CD14-positive monocyte (primary cell): ENCODE measurements at regions not wholly inside any gene's neighbourhood (a gene's known extent, or its start where the extent isn't known, plus 50 kb on each side); places are given as distances from the start of the nearest gene placed in this dataset.
A peak's percentile ranks its signal among the peaks of the same experiment; 100 is the strongest.

Experiments used
- DNase-seq, 3 donors: peaks; one replicate each; pipeline ENCODE4 v3.0.0-alpha.2; 2011 to 2022
- H2AFZ ChIP-seq: 2 replicates; pipeline ENCODE4 v1.6.0; 2012; ENCODE audit warnings: mild to moderate bottlenecking, low read depth, low read length, inconsistent platforms; ENCODE audit not compliant: insufficient read depth, poor library complexity, severe bottlenecking
- H3K27ac ChIP-seq, 2 donors: 1 replicate in 1 of 2; 2 replicates in 1 of 2; pipeline ENCODE4 v1.5.1; 2012 to 2013; ENCODE audit warnings: low read length in 2 of 2, control low read depth in 1 of 2, inconsistent platforms in 1 of 2, low read depth in 1 of 2, mild to moderate bottlenecking in 1 of 2
- H3K27me3 ChIP-seq, 2 donors: one replicate each; pipeline versions ENCODE4 v1.6.0 to v1.6.1; 2011 to 2013; ENCODE audit warnings: low read length in 2 of 2; ENCODE audit not compliant: control insufficient read depth in 2 of 2, insufficient read depth in 2 of 2
- H3K36me3 ChIP-seq, 2 donors: replicated peaks in 1 of 2; 1 replicate in 1 of 2; 2 replicates in 1 of 2; pipeline versions ENCODE4 v1.5.1 to v1.6.1; 2012 to 2013; ENCODE audit warnings: low read length in 2 of 2, control low read depth in 1 of 2, inconsistent platforms in 1 of 2, mild to moderate bottlenecking in 1 of 2; ENCODE audit not compliant: insufficient read depth in 2 of 2, control insufficient read depth in 1 of 2
- H3K4me1 ChIP-seq, 2 donors: 1 replicate in 1 of 2; 2 replicates in 1 of 2; pipeline versions ENCODE4 v1.5.1 to v1.6.1; 2012 to 2013; ENCODE audit warnings: low read length in 2 of 2, control low read depth in 1 of 2, inconsistent platforms in 1 of 2, mild to moderate bottlenecking in 1 of 2, moderate library complexity in 1 of 2; ENCODE audit not compliant: insufficient read depth in 2 of 2, control insufficient read depth in 1 of 2
- H3K4me2 ChIP-seq: replicated peaks from 2 replicates; pipeline ENCODE3; 2012; ENCODE audit warnings: low read length, moderate library complexity, mild to moderate bottlenecking; ENCODE audit not compliant: poor library complexity, severe bottlenecking; ENCODE audit errors: extremely low read depth
- H3K4me3 ChIP-seq, 3 experiments: fragments of 200-600 bp in 1 of 3; sonication (generic) in 1 of 3; replicated peaks in 1 of 3; 1 replicate in 2 of 3; 2 replicates in 1 of 3; pipeline ENCODE4 v1.5.1; 2011 to 2013; ENCODE audit warnings: low read length in 3 of 3, mild to moderate bottlenecking in 3 of 3, control low read depth in 2 of 3, low read depth in 2 of 3, inconsistent platforms in 1 of 3, moderate library complexity in 1 of 3
- H3K79me2 ChIP-seq: 2 replicates; pipeline ENCODE4 v1.6.0; 2012; ENCODE audit warnings: mild to moderate bottlenecking, control low read depth, inconsistent platforms, low read length, moderate library complexity; ENCODE audit not compliant: insufficient read depth
- H3K9ac ChIP-seq: 2 replicates; pipeline ENCODE4 v1.6.0; 2017; ENCODE audit warnings: low read length, mild to moderate bottlenecking; ENCODE audit not compliant: insufficient read depth, poor library complexity, severe bottlenecking
- H3K9me3 ChIP-seq, 2 donors: replicated peaks in 1 of 2; 1 replicate in 1 of 2; 2 replicates in 1 of 2; pipeline versions ENCODE4 v1.5.1 to v1.6.1; 2012 to 2013; ENCODE audit warnings: low read length in 2 of 2, control low read depth in 1 of 2; ENCODE audit not compliant: control insufficient read depth in 1 of 2, insufficient read depth in 1 of 2
- H4K20me1 ChIP-seq: 2 replicates; pipeline ENCODE4 v1.6.0; 2012; ENCODE audit warnings: mild to moderate bottlenecking, low read length, control low read depth, moderate library complexity; ENCODE audit not compliant: insufficient read depth
- H3K27ac Mint-ChIP-seq, 7 donors: one replicate each; pipeline ENCODE4 v1.8.0; 2020; ENCODE audit warnings: mild to moderate bottlenecking in 7 of 7, mixed read lengths in 7 of 7, moderate library complexity in 6 of 7, inconsistent platforms in 2 of 7
- H3K27me3 Mint-ChIP-seq, 3 donors: one replicate each; pipeline ENCODE4 v1.8.0; 2021 to 2022; ENCODE audit warnings: low read depth in 3 of 3, mild to moderate bottlenecking in 3 of 3, mixed read lengths in 3 of 3, moderate library complexity in 3 of 3, inconsistent platforms in 1 of 3
- H3K36me3 Mint-ChIP-seq, 2 donors: one replicate each; pipeline ENCODE4 v1.8.0; 2020; ENCODE audit warnings: mixed read lengths in 2 of 2, inconsistent platforms in 1 of 2, mild to moderate bottlenecking in 1 of 2
- H3K4me1 Mint-ChIP-seq: one replicate; pipeline ENCODE4 v1.8.0; 2020; ENCODE audit warnings: mild to moderate bottlenecking, mixed read lengths
- H3K4me3 Mint-ChIP-seq, 2 donors: one replicate each; pipeline ENCODE4 v1.8.0; 2020; ENCODE audit warnings: mild to moderate bottlenecking in 2 of 2, mixed read lengths in 2 of 2, moderate library complexity in 1 of 2
- H3K9me3 Mint-ChIP-seq, 7 donors: one replicate each; pipeline ENCODE4 v1.8.0; 2020 to 2022; ENCODE audit warnings: mixed read lengths in 7 of 7, mild to moderate bottlenecking in 6 of 7, moderate library complexity in 6 of 7, inconsistent platforms in 2 of 7
- CTCF ChIP-seq: fragments of 200-600 bp; IDR thresholded peaks from one replicate; pipeline ENCODE4 v1.8.0; 2022; ENCODE audit warnings: antibody characterized with exemption, mild to moderate bottlenecking
- WGBS: methylation state at CpG from one replicate; pipeline ENCODE4 v1.1.5; 2013; ENCODE audit warnings: missing lambda C conversion rate; ENCODE audit not compliant: insufficient coverage; 5-methylcytosine and 5-hydroxymethylcytosine counted together
- intact Hi-C, 2 donors: fragments of 100-400 bp; cut with micrococcal nuclease; formaldehyde crosslinking; loops; one replicate each; pipeline versions ENCODE4 v1.15.0 to v1.15.1; 2023

- H3K36me3 ChIP-seq: no peaks in the 10 kb centered on the region
- TF ChIP-seq CTCF: no peak
- 82% methylated on average over 8 of the region's 16 CpGs for WGBS
- H3K4me2 ChIP-seq: no peak overlapping the region
- no peaks in the 10 kb centered on the region for H3K79me2 ChIP-seq
- intact Hi-C loops: no loop called here
- H3K4me3 ChIP-seq: no peak overlapping the region
- H3K4me1 Mint-ChIP-seq: peaks cover 32% of the 10 kb centered on the region
- peaks cover 0 to 9% (median 1%) of the 10 kb centered on the region in 3 donors for H3K27me3 Mint-ChIP-seq
- H3K27ac Mint-ChIP-seq: peak overlapping the region in 2 of 7 donors; percentile 60 to 68
- peaks cover 0 to 4% of the 10 kb centered on the region in 2 donors for H3K36me3 Mint-ChIP-seq
- H2AFZ ChIP-seq: no peak overlapping the region
- H3K27ac ChIP-seq: no peak overlapping the region
- H3K9ac ChIP-seq: no peak overlapping the region
- H3K27me3 ChIP-seq: no peaks in the 10 kb centered on the region
- H3K9me3 ChIP-seq: peaks cover 7 to 16% of the 10 kb centered on the region in 2 donors
- peaks cover 3 to 22% of the 10 kb centered on the region in 2 donors for H3K4me1 ChIP-seq
- H3K4me3 Mint-ChIP-seq: no peak overlapping the region
- no peak for DNase-seq
- H4K20me1 ChIP-seq: no peaks in the 10 kb centered on the region
- H3K9me3 Mint-ChIP-seq: peaks cover 11 to 23% (median 15%) of the 10 kb centered on the region in 7 donors
These were observed 65.3 kb downstream of the METRNL start for GRCh38 chr17:83144421-83145357.

GRCh38 chr17:83145358-83145738 lies 65.9 kb downstream of the METRNL start:
- intact Hi-C loops: no loop called here
- Histone ChIP-seq H4K20me1 (no peaks in the 10 kb centered on the region), H3K27ac (no peak overlapping the region), H3K36me3 (no peaks in the 10 kb centered on the region), H3K79me2 (no peaks in the 10 kb centered on the region), H3K4me2 (no peak overlapping the region), H3K9ac (no peak overlapping the region), H3K9me3 (peaks cover 7 to 16% of the 10 kb centered on the region in 2 donors), H3K27me3 (no peaks in the 10 kb centered on the region), H3K4me3 (no peak overlapping the region), H2AFZ (no peak overlapping the region), H3K4me1 (peaks cover 3 to 22% of the 10 kb centered on the region in 2 donors)
- H3K4me1 Mint-ChIP-seq: peaks cover 34% of the 10 kb centered on the region
- no peak for TF ChIP-seq CTCF
- H3K27ac Mint-ChIP-seq: no peak overlapping the region
- no peak for DNase-seq
- H3K9me3 Mint-ChIP-seq: peaks cover 9 to 21% (median 14%) of the 10 kb centered on the region in 7 donors
- peaks cover 0 to 9% (median 1%) of the 10 kb centered on the region in 3 donors for H3K27me3 Mint-ChIP-seq
- 79% methylated on average over 3 of the region's 5 CpGs for WGBS
- H3K36me3 Mint-ChIP-seq: peaks cover 0 to 4% of the 10 kb centered on the region in 2 donors
- H3K4me3 Mint-ChIP-seq: no peak overlapping the region
